BJ (cell line): ENCODE measurements at regions not wholly inside any gene's neighbourhood (a gene's known extent, or its start where the extent isn't known, plus 50 kb on each side); places are given as distances from the start of the nearest gene placed in this dataset.
"Not testable (repeated sequence)": the region's sequence is repeated elsewhere in the genome, so short reads cannot be mapped to it uniquely, and the experiment has no call there.

Source experiments
- CTCF ChIA-PET: fragments of 350-600 bp; formaldehyde crosslinking; extraction: SDS; loops from one replicate; lab custom pipeline; 2021; ENCODE audit warnings: antibody characterized with exemption, inconsistent platforms; lab: Yijun Ruan, JAX
- POLR2A ChIA-PET: fragments of 300-600 bp; sonication (Branson Sonifier 250); formaldehyde crosslinking; extraction: SDS; loops from one replicate; lab custom pipeline; 2021; ENCODE audit warnings: antibody characterized with exemption; lab: Charles Lee
- DNase-seq: peaks from one replicate; pipeline ENCODE4 v3.0.0-alpha.2; 2011; ENCODE audit warnings: low read depth
- H3K27me3 ChIP-seq: 2 replicates; pipeline ENCODE4 v1.6.0; 2011; ENCODE audit warnings: low read length; ENCODE audit not compliant: control insufficient read depth, insufficient read depth
- H3K36me3 ChIP-seq: 2 replicates; pipeline ENCODE4 v1.5.1; 2011; ENCODE audit warnings: low read length; ENCODE audit not compliant: control insufficient read depth, insufficient read depth
- H3K4me3 ChIP-seq: 2 replicates; pipeline ENCODE4 v1.5.1; 2011; ENCODE audit warnings: low read depth, mild to moderate bottlenecking, control low read depth, low read length
- CTCF ChIP-seq: IDR thresholded peaks from 2 replicates; pipeline ENCODE4 v1.5.1; 2011; ENCODE audit warnings: low read depth, mild to moderate bottlenecking, control low read depth, inconsistent platforms, low read length, moderate library complexity; ENCODE audit not compliant: insufficient read depth

DNA sequence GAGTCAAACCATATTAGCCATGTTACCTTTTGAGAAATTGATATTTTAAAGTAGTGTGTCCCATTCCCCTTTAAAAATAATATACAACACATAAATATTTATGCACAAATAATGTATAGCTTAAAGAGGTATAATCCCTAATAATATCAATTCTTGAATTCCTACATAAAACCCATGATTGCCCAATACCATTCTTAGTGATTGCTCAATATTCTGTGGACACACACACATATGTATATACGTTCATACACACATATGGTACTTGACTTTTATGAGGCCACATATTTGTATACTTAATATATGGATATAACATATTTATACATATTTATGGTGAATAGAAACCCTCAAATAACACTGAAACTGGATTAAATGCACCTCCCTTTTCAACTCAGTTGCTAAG lies 367.4 kb downstream of the ZBBX start:
- Histone ChIP-seq H3K27me3 (no peaks in the 10 kb centered on the region), H3K4me3 (no peak overlapping the region), H3K36me3 (no peaks in the 10 kb centered on the region)
- ChIA-PET POLR2A (no interaction called here), CTCF (no interaction called here)
- TF ChIP-seq CTCF = no peak
- DNase-seq = no peak

DNA sequence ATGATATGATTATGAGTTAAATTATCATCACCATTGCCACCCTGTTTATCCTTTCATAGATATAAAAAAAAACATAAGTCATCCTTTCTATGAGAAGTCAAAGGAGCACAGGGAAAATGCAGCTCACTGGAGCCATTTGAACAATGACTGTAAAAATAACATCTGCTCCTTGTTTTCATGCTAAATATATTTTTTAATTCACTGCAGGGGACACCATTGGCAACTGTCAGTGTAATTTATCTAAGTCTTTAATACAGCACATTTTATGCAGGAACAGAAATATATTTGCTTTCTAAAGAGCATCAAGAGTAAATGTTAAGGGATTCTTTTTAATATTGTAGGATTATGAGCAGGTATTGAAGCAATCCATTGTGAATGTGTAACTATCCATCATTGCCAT lies 371.3 kb downstream of the ZBBX start:
- Histone ChIP-seq H3K4me3 (no peak overlapping the region), H3K27me3 (no peaks in the 10 kb centered on the region), H3K36me3 (no peaks in the 10 kb centered on the region)
- ChIA-PET POLR2A (no interaction called here), CTCF (no interaction called here)
- no peak for TF ChIP-seq CTCF
- DNase-seq = no peak

GRCh38 chr3:167001374-167001773 lies 378.7 kb downstream of the ZBBX start:
- no peak overlapping the region for H3K4me3 ChIP-seq
- no peak for DNase-seq
- POLR2A ChIA-PET = no interaction called here
- CTCF ChIA-PET = interaction anchor here (0.6 kb wide), 1 partner anchor 1170 kb away, joined by 3 read pairs; no protein-coding TSS in a partner anchor
- H3K27me3 ChIP-seq = no peaks in the 10 kb centered on the region
- H3K36me3 ChIP-seq = no peaks in the 10 kb centered on the region
- TF ChIP-seq CTCF = no peak

- no peak for TF ChIP-seq CTCF
- ChIA-PET POLR2A (no interaction called here), CTCF (no interaction called here)
- no peaks in the 10 kb centered on the region for H3K27me3 ChIP-seq
- H3K36me3 ChIP-seq = no peaks in the 10 kb centered on the region
- no peak for DNase-seq
- no peak overlapping the region for H3K4me3 ChIP-seq
Measured at GRCh38 chr3:166993015-166993630, 387.0 kb downstream of the ZBBX start.

DNA sequence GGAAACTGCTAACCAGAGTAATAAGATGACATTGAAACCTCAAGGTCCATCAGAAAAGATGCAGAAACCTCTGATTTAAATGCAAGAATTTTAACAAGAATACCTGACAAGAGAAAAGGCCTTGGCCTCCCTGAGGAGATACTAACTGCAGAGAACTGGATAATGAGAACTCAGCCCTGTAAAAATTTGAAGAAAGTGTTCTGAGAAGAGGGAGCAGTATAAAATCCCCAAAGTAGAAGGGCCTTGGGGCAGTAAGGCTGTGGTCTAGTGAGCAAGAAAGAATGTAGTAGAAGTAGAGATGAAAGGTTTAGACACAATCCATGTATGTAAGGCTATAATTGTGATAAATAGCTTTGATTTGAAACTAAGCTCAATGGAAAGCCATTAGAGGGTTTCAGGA lies 394.1 kb downstream of the ZBBX start:
- DNase-seq = no peak
- Histone ChIP-seq H3K36me3 (no peaks in the 10 kb centered on the region), H3K27me3 (no peaks in the 10 kb centered on the region), H3K4me3 (no peak overlapping the region)
- ChIA-PET POLR2A (no interaction called here), CTCF (no interaction called here)
- no peak for TF ChIP-seq CTCF

DNA sequence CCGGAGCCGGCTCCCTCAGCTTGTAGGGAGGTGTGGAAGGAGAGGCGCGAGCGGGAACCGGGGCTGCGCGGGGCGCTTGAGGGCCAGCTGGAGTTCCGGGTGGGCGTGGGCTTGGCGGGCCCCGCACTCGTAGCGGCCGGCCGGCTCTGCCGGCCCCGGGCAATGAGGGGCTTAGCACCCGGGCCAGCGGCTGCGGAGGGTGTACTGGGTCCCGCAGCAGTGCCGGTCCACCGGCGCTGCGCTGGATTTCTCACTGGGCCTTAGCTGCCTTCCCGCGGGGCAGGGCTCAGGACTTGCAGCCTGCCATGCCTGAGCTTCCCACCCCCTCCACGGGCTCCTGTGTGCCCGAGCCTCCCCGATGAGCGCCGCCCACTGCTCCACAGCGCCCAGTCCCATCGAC lies 404.3 kb downstream of the ZBBX start:
- POLR2A ChIA-PET, H3K4me3 ChIP-seq, H3K27me3 ChIP-seq, DNase-seq, H3K36me3 ChIP-seq: not testable (repeated sequence)
- CTCF ChIA-PET = interaction anchor here (1.2 kb wide), 1 partner anchor 63 kb away, joined by 3 read pairs; no protein-coding TSS in a partner anchor

DNA sequence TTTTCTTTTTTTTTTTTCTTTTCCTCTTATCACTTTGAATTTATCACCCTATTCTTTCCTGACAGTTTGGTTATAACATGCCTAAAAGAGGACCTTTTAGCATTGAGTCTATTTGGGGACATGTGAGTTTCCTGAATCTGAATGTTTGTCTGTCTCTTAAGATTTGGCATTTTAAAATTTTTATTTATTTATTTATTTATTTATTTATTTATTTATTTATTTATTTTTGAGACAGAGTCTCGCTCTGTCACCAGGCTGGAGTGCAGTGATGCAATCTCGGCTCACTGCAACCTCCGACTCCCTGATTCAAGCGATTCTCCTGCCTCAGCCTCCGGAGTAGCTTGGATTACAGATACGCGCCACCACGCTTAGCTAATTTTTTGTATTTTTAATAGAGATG lies 412.4 kb downstream of the ZBBX start:
- H3K36me3 ChIP-seq, POLR2A ChIA-PET, CTCF ChIA-PET, H3K27me3 ChIP-seq, H3K4me3 ChIP-seq, DNase-seq: not testable (repeated sequence)
